ENCODE measurements at regions not wholly inside any gene's neighbourhood (a gene's known extent, or its start where the extent isn't known, plus 50 kb on each side); places are given as distances from the start of the nearest gene placed in this dataset.

DNA sequence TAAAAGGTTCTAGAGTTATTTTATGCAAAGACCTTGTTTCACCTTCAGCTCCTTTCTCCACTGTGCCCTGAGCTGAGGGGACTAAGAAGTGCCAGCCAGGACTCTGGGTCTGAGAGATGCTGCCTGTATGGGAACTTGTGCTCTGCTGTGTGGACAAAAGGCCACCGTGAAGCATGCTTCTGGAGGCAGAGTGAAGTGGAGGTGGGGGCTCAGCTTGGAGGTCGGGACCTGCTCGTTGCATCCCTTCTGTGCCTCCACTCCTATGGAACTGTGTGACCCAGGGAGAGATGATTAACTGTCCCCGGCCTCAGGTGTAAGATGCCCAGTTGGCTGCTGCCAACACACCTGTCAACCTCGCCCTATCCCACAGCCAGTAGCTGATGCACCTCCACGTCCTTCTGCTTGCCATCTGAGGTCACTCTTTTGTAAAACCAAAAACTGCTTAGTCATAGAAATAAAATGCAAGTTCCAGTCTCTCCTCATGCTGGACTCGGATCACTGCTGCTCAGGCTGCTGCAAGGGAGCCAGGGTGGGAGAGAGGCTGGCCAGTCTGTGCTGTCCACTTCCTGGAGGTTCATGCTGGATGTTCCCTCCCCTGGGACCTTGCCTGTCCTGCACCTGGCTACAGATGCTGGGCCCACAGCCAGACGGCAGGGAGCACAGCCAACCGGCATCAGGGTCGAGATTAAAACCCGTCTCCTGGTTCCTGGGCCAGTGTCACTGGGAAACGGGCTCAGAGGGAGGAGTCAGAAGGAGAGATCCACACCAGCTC lies 113.2 kb downstream of the ACKR3 start:
- no peaks in the 10 kb centered on the region for H3K27me3 ChIP-seq
- peak; percentile 58 for ATAC-seq
- H3K4me1 ChIP-seq, result no peaks in the 10 kb centered on the region
- no peak overlapping the region for H3K4me3 ChIP-seq
- H3K27ac ChIP-seq, result no peak overlapping the region
- no peaks in the 10 kb centered on the region for H3K36me3 ChIP-seq (replicated peaks in 1 of 2; ENCODE audit: insufficient read depth in 1 of 2, low read depth in 2 of 2)
- WGBS, 2 donors, result 48 to 59% methylated on average over 11 to 12 of the region's 12 CpGs
- TF ChIP-seq POLR2A (IDR thresholded peaks at IDR 0.05) (no peak), CTCF (IDR thresholded peaks at IDR 0.05) (no peak)
- no peaks in the 10 kb centered on the region for H3K9me3 ChIP-seq
- peak in 2 of 4 donors; percentile 29 to 50 for DNase-seq
- intact Hi-C loops (cut with DNase I), result no loop called here

GRCh38 chr2:236684504-236685256 lies 115.1 kb downstream of the ACKR3 start:
- Histone ChIP-seq H3K4me1 (no peaks in the 10 kb centered on the region), H3K27ac (no peak overlapping the region), H3K9me3 (no peaks in the 10 kb centered on the region), H3K4me3 (no peak overlapping the region), H3K36me3 (replicated peaks in 1 of 2; ENCODE audit: insufficient read depth in 1 of 2, low read depth in 2 of 2) (no peaks in the 10 kb centered on the region), H3K27me3 (no peaks in the 10 kb centered on the region)
- intact Hi-C loops (cut with DNase I), result no loop called here
- WGBS, 2 donors, result 85% methylated on average over 9 of the region's 9 CpGs
- ATAC-seq (no peak), DNase-seq (no peak)
- TF ChIP-seq CTCF (IDR thresholded peaks at IDR 0.05), result no peak
- no peak for TF ChIP-seq POLR2A (IDR thresholded peaks at IDR 0.05)

GRCh38 chr2:236685361-236685760 lies 115.7 kb downstream of the ACKR3 start:
- no peak overlapping the region for H3K27ac ChIP-seq
- H3K27me3 ChIP-seq, result no peaks in the 10 kb centered on the region
- H3K9me3 ChIP-seq, result no peaks in the 10 kb centered on the region
- WGBS, 2 donors, result 100% methylated on average over 1 of the region's 1 CpG
- H3K36me3 ChIP-seq (replicated peaks in 1 of 2; ENCODE audit: insufficient read depth in 1 of 2, low read depth in 2 of 2), result no peaks in the 10 kb centered on the region
- intact Hi-C loops (cut with DNase I), result no loop called here
- ATAC-seq (no peak), DNase-seq (no peak)
- H3K4me3 ChIP-seq, result no peak overlapping the region
- H3K4me1 ChIP-seq, result no peaks in the 10 kb centered on the region
- no peak for TF ChIP-seq CTCF (IDR thresholded peaks at IDR 0.05)

GRCh38 chr2:236685979-236686520 lies 116.4 kb downstream of the ACKR3 start:
- 76 to 87% methylated on average over 7 to 11 of the region's 11 CpGs for whole genome bisulfite sequencing, 2 donors
- ATAC-seq, result no peak
- Histone ChIP-seq H3K36me3 (replicated peaks in 1 of 2; ENCODE audit: insufficient read depth in 1 of 2, low read depth in 2 of 2) (no peaks in the 10 kb centered on the region), H3K9me3 (no peaks in the 10 kb centered on the region), H3K27ac (no peak overlapping the region), H3K27me3 (no peaks in the 10 kb centered on the region), H3K4me1 (no peaks in the 10 kb centered on the region), H3K4me3 (no peak overlapping the region)
- intact Hi-C loops (cut with DNase I), result no loop called here
- TF ChIP-seq POLR2A (IDR thresholded peaks at IDR 0.05) (no peak), CTCF (IDR thresholded peaks at IDR 0.05) (no peak)
- DNase-seq, result no peak

Data from body of pancreas (tissue), 4 donors.